Upper lobe of left lung (tissue), 6 donors: ENCODE measurements at regions not wholly inside any gene's neighbourhood (a gene's known extent, or its start where the extent isn't known, plus 50 kb on each side); places are given as distances from the start of the nearest gene placed in this dataset.

ENCODE experiments used
- ATAC-seq, 2 donors: fragments of 200-7000 bp; cut with Tn5 transposase; one replicate each; pipeline ENCODE4 v1.9.1; 2022; ENCODE audit warnings: mild to moderate bottlenecking in 2 of 2, moderate library complexity in 2 of 2; ENCODE audit not compliant: low FRiP score in 2 of 2
- DNase-seq, 2 donors: peaks; one replicate each; pipeline ENCODE4 v3.0.0-alpha.2; 2019 to 2020
- H3K27ac ChIP-seq, 4 donors: fragments of 200-600 bp; sonication (generic); one replicate each; pipeline ENCODE4 v1.5.1; 2016 to 2019
- H3K27me3 ChIP-seq, 4 donors: fragments of 200-600 bp; sonication (generic); one replicate each; pipeline ENCODE4 v1.5.1; 2017 to 2019
- H3K36me3 ChIP-seq, 4 donors: fragments of 200-600 bp; sonication (generic); one replicate each; pipeline ENCODE4 v1.5.1; 2016 to 2019
- H3K4me1 ChIP-seq, 4 donors: fragments of 200-600 bp; sonication (generic); one replicate each; pipeline ENCODE4 v1.5.1; 2018 to 2019
- H3K4me3 ChIP-seq, 4 donors: fragments of 200-600 bp; sonication (generic); one replicate each; pipeline ENCODE4 v1.5.1; 2017 to 2019; ENCODE audit warnings: mild to moderate bottlenecking in 2 of 4, moderate library complexity in 1 of 4
- H3K9me3 ChIP-seq, 4 donors: fragments of 200-600 bp; sonication (generic); one replicate each; pipeline ENCODE4 v1.5.1; 2018 to 2019
- CTCF ChIP-seq, 6 experiments: fragments of 450-650 bp in 4 of 6; fragments of 200-600 bp in 2 of 6; sonication (generic) in 2 of 6; IDR thresholded peaks; one replicate each; pipeline ENCODE4 v1.5.1; 2016 to 2019; ENCODE audit warnings: antibody characterized with exemption in 6 of 6
- EP300 ChIP-seq, 4 donors: sonication (generic); formaldehyde crosslinking; IDR thresholded peaks; one replicate each; pipeline ENCODE4 v1.5.1; 2017; ENCODE audit warnings: antibody characterized with exemption in 4 of 4, control low read depth in 2 of 4
- POLR2A ChIP-seq, 4 donors: fragments of 450-650 bp; IDR thresholded peaks; one replicate each; pipeline ENCODE4 v1.5.1; 2016 to 2017; ENCODE audit warnings: antibody characterized with exemption in 4 of 4, mild to moderate bottlenecking in 2 of 4
- POLR2AphosphoS5 ChIP-seq, 2 donors: sonication (generic); formaldehyde crosslinking; IDR thresholded peaks; one replicate each; pipeline ENCODE4 v1.5.1; 2017; ENCODE audit warnings: antibody characterized with exemption in 2 of 2
- WGBS, 2 donors: methylation state at CpG; one replicate each; pipeline ENCODE4 v1.1.5; 2017 to 2018; 5-methylcytosine and 5-hydroxymethylcytosine counted together
- donor health status: DM: no; HTN: no; CAD: no; lungs with moderate emphysema.
- donor health status: DM: no; HTN: yes; CAD: no; lungs with severe emphysema.

GRCh38 chr4:145390571-145390970 lies 91.1 kb upstream of the SMAD1 start:
- H3K27ac ChIP-seq, result no peak overlapping the region
- no peak for TF ChIP-seq POLR2A (IDR thresholded peaks at IDR 0.05)
- TF ChIP-seq CTCF (IDR thresholded peaks at IDR 0.05), result no peak
- no peak for TF ChIP-seq POLR2AphosphoS5 (IDR thresholded peaks at IDR 0.05)
- no peak for TF ChIP-seq EP300 (IDR thresholded peaks at IDR 0.05)
- H3K4me3 ChIP-seq, result no peak overlapping the region
- no peaks in the 10 kb centered on the region for H3K4me1 ChIP-seq
- no peaks in the 10 kb centered on the region for H3K9me3 ChIP-seq
- H3K27me3 ChIP-seq, result no peaks in the 10 kb centered on the region
- no peak for ATAC-seq
- no peaks in the 10 kb centered on the region for H3K36me3 ChIP-seq
- WGBS, 2 donors, result 75 to 88% methylated on average over 3 of the region's 3 CpGs
- no peak for DNase-seq

GRCh38 chr4:145389550-145389949 lies 92.1 kb upstream of the SMAD1 start:
- DNase-seq, result no peak
- Histone ChIP-seq H3K4me3 (no peak overlapping the region), H3K4me1 (no peaks in the 10 kb centered on the region), H3K27me3 (no peaks in the 10 kb centered on the region), H3K9me3 (no peaks in the 10 kb centered on the region), H3K36me3 (no peaks in the 10 kb centered on the region), H3K27ac (no peak overlapping the region)
- no peak for ATAC-seq
- whole genome bisulfite sequencing, 2 donors, result 79 to 84% methylated on average over 4 of the region's 4 CpGs
- TF ChIP-seq POLR2AphosphoS5 (IDR thresholded peaks at IDR 0.05), result no peak
- no peak for TF ChIP-seq CTCF (IDR thresholded peaks at IDR 0.05)
- TF ChIP-seq EP300 (IDR thresholded peaks at IDR 0.05), result no peak
- TF ChIP-seq POLR2A (IDR thresholded peaks at IDR 0.05), result no peak

- H3K27me3 ChIP-seq, result no peaks in the 10 kb centered on the region
- H3K27ac ChIP-seq, result no peak overlapping the region
- WGBS, 2 donors, result 14 to 18% methylated on average over 3 of the region's 3 CpGs
- TF ChIP-seq EP300 (IDR thresholded peaks at IDR 0.05) (no peak), POLR2A (IDR thresholded peaks at IDR 0.05) (no peak), CTCF (IDR thresholded peaks at IDR 0.05) (no peak), POLR2AphosphoS5 (IDR thresholded peaks at IDR 0.05) (no peak)
- DNase-seq, result no peak
- no peak for ATAC-seq
- no peak overlapping the region for H3K4me3 ChIP-seq
- H3K4me1 ChIP-seq, result no peaks in the 10 kb centered on the region
- H3K36me3 ChIP-seq, result no peaks in the 10 kb centered on the region
- no peaks in the 10 kb centered on the region for H3K9me3 ChIP-seq
Observed at GRCh38 chr4:145388043-145388442, 93.6 kb upstream of the SMAD1 start.

GRCh38 chr4:145387079-145387478 lies 94.6 kb upstream of the SMAD1 start:
- ATAC-seq, result no peak
- Histone ChIP-seq H3K27me3 (no peaks in the 10 kb centered on the region), H3K36me3 (no peaks in the 10 kb centered on the region), H3K4me1 (no peaks in the 10 kb centered on the region), H3K4me3 (no peak overlapping the region), H3K9me3 (no peaks in the 10 kb centered on the region), H3K27ac (no peak overlapping the region)
- 67 to 73% methylated on average over 3 of the region's 3 CpGs for WGBS, 2 donors
- no peak for DNase-seq
- no peak for TF ChIP-seq POLR2AphosphoS5 (IDR thresholded peaks at IDR 0.05)
- no peak for TF ChIP-seq CTCF (IDR thresholded peaks at IDR 0.05)

- Histone ChIP-seq H3K4me3 (no peak overlapping the region), H3K9me3 (no peaks in the 10 kb centered on the region), H3K4me1 (no peaks in the 10 kb centered on the region), H3K27ac (no peak overlapping the region), H3K36me3 (no peaks in the 10 kb centered on the region), H3K27me3 (no peaks in the 10 kb centered on the region)
- TF ChIP-seq POLR2A (IDR thresholded peaks at IDR 0.05), result no peak
- TF ChIP-seq POLR2AphosphoS5 (IDR thresholded peaks at IDR 0.05), result no peak
- no peak for TF ChIP-seq EP300 (IDR thresholded peaks at IDR 0.05)
- no peak for TF ChIP-seq CTCF (IDR thresholded peaks at IDR 0.05)
- ATAC-seq (no peak), DNase-seq (no peak)
- WGBS, 2 donors, result 72 to 100% methylated on average over 1 of the region's 1 CpG
Observed at GRCh38 chr4:145381163-145381562, 100.5 kb upstream of the SMAD1 start.
